Esophagus muscularis mucosa (tissue), 4 donors: ENCODE measurements at regions not wholly inside any gene's neighbourhood (a gene's known extent, or its start where the extent isn't known, plus 50 kb on each side); places are given as distances from the start of the nearest gene placed in this dataset.

ENCODE experiments used
- DNase-seq: peaks from one replicate; pipeline ENCODE4 v3.0.0-alpha.2; 2017; ENCODE audit errors: extremely low spot score
- H3K27ac ChIP-seq, 4 donors: fragments of 200-600 bp; sonication (generic); replicated peaks in 1 of 4; 1 replicate in 3 of 4; 2 replicates in 1 of 4; pipeline ENCODE4 v1.5.1; 2016 to 2019; ENCODE audit warnings: mild to moderate bottlenecking in 1 of 4
- H3K27me3 ChIP-seq, 4 donors: fragments of 200-600 bp; sonication (generic); one replicate each; pipeline versions ENCODE4 v1.5.1 to v1.6.0; 2016 to 2019
- H3K36me3 ChIP-seq, 4 donors: fragments of 200-600 bp; sonication (generic); one replicate each; pipeline ENCODE4 v1.5.1; 2016 to 2019
- H3K4me1 ChIP-seq, 4 donors: fragments of 200-600 bp; sonication (generic); one replicate each; pipeline ENCODE4 v1.5.1; 2016 to 2019
- H3K4me3 ChIP-seq, 4 donors: fragments of 200-600 bp; sonication (generic); 1 replicate in 2 of 4; 2 replicates in 2 of 4; pipeline ENCODE4 v1.5.1; 2016 to 2019; ENCODE audit warnings: mild to moderate bottlenecking in 4 of 4, moderate library complexity in 1 of 4
- H3K9me3 ChIP-seq, 4 donors: fragments of 200-600 bp; sonication (generic); 1 replicate in 3 of 4; 2 replicates in 1 of 4; pipeline ENCODE4 v1.5.1; 2016 to 2019
- EP300 ChIP-seq: sonication (generic); formaldehyde crosslinking; IDR thresholded peaks from one replicate; pipeline ENCODE4 v1.6.1; 2017; ENCODE audit warnings: antibody characterized with exemption
- POLR2A ChIP-seq: fragments of 450-650 bp; IDR thresholded peaks from one replicate; pipeline ENCODE4 v1.6.1; 2017; ENCODE audit warnings: antibody characterized with exemption, moderate library complexity, mild to moderate bottlenecking, low read depth
- POLR2AphosphoS5 ChIP-seq, 2 donors: sonication (generic); formaldehyde crosslinking; IDR thresholded peaks; one replicate each; pipeline ENCODE4 v1.6.1; 2017; ENCODE audit warnings: antibody characterized with exemption in 2 of 2
- WGBS: methylation state at CpG from one replicate; pipeline ENCODE4 v1.1.5; 2018; 5-methylcytosine and 5-hydroxymethylcytosine counted together
- intact Hi-C: fragments of 100-400 bp; cut with DNase I; formaldehyde crosslinking; loops from one replicate; pipeline ENCODE4 v1.15.1; 2023
- TF ChIP-seq, protein P1 (sequence below), 3 experiments: fragments of 200-600 bp in 2 of 3; fragments of 450-650 bp in 1 of 3; sonication (generic) in 2 of 3; IDR thresholded peaks; one replicate each; pipeline ENCODE4 v1.5.1; 2017 to 2019; ENCODE audit warnings: antibody characterized with exemption in 3 of 3, mild to moderate bottlenecking in 2 of 3, moderate library complexity in 1 of 3

DNA sequence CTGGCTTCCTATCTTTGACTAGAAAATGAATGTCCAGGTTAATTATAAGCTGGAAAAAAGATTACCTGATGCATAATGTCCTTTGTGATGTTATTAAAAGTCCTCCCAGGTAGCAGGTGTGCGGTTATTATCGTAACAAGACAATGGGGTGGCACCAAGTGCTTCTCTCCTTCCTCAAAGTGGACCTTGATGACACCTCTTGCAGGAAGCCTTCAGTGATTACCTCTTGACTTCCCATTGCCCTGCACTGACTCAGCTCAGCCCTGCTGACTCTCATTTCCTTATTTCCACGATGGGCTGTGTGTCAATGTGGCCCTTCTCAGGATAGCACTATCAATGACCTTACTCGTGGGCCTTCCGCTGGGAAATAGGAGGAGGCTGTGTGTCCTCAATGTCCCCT is 477.4 kb upstream of the CCL2 start:
- 73% methylated on average over 5 of the region's 5 CpGs for WGBS
- H3K36me3 ChIP-seq: no peaks in the 10 kb centered on the region
- no peak overlapping the region for H3K4me3 ChIP-seq
- no peaks in the 10 kb centered on the region for H3K9me3 ChIP-seq
- intact Hi-C loops: no loop called here
- TF ChIP-seq POLR2A: no peak
- TF ChIP-seq EP300: no peak
- TF ChIP-seq POLR2AphosphoS5 (IDR thresholded peaks at IDR 0.05): no peak
- TF ChIP-seq, protein P1, sequence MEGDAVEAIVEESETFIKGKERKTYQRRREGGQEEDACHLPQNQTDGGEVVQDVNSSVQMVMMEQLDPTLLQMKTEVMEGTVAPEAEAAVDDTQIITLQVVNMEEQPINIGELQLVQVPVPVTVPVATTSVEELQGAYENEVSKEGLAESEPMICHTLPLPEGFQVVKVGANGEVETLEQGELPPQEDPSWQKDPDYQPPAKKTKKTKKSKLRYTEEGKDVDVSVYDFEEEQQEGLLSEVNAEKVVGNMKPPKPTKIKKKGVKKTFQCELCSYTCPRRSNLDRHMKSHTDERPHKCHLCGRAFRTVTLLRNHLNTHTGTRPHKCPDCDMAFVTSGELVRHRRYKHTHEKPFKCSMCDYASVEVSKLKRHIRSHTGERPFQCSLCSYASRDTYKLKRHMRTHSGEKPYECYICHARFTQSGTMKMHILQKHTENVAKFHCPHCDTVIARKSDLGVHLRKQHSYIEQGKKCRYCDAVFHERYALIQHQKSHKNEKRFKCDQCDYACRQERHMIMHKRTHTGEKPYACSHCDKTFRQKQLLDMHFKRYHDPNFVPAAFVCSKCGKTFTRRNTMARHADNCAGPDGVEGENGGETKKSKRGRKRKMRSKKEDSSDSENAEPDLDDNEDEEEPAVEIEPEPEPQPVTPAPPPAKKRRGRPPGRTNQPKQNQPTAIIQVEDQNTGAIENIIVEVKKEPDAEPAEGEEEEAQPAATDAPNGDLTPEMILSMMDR (IDR thresholded peaks at IDR 0.05): no peak
- H3K27ac ChIP-seq: no peak overlapping the region
- peaks cover 0 to 23% (median 0%) of the 10 kb centered on the region in 4 donors for H3K27me3 ChIP-seq
- DNase-seq: no peak
- no peaks in the 10 kb centered on the region for H3K4me1 ChIP-seq

DNA sequence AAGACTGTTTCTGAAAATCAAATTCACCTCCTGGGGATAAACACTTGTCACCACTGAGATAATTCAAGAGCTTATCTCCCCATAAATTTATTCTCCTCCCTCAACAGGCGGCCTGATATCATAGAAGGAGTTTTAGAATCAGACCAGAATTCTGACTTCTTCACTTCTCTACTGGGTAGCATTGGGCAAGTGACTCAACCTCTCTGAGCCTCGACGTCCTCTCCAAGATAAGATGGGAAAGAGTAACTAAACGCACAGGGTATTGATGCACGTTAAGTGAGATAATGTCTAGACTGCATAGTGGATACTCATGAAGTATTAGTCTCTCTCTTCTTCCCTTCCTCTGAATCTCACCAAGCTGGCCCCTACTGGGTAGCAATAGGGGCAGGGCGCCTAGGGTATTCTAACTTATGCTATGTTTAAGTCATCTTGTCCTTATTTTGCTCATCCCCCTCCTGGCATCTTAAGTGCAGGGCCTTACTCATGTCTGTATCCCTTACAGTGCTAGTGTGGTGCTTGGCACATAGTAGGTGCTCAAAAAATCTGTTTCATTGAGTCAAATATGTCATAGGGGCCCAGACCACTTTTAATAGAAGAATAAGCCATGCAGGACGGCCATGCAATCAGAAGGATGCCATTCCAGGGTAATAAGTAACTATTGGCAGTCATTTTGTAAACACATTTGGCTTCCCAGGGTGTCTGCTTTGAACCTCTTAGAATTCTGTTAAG is 476.4 kb upstream of the CCL2 start:
- H3K36me3 ChIP-seq: no peaks in the 10 kb centered on the region
- no peak overlapping the region for H3K27ac ChIP-seq
- H3K4me3 ChIP-seq: no peak overlapping the region
- no peak for TF ChIP-seq POLR2AphosphoS5 (IDR thresholded peaks at IDR 0.05)
- TF ChIP-seq EP300: no peak
- no peak for TF ChIP-seq POLR2A
- TF ChIP-seq, protein P1 (IDR thresholded peaks at IDR 0.05): no peak
- H3K9me3 ChIP-seq: no peaks in the 10 kb centered on the region
- intact Hi-C loops: no loop called here
- no peaks in the 10 kb centered on the region for H3K4me1 ChIP-seq
- peaks cover 0 to 31% (median 0%) of the 10 kb centered on the region in 4 donors for H3K27me3 ChIP-seq
- WGBS: 64% methylated on average over 7 of the region's 7 CpGs
- no peak for DNase-seq

DNA sequence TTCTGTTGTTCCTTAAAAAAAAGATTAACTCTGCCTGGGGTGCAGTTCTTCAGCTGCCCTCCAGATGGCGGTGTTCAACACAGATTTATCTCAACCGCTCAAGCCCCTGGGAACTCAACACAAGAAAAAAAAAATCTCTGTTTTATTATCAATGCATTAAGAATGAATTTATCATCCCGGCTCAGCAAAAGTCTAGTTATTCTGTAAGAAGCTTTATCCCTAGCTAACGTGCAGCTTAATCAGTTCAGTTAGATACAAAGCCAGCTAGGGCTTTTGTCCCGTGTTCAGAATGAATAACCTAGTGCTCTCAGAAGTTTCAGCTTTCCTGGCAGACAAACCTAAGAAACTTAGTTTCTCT is 475.9 kb upstream of the CCL2 start:
- DNase-seq: no peak
- Histone ChIP-seq H3K4me1 (no peaks in the 10 kb centered on the region), H3K4me3 (no peak overlapping the region), H3K27me3 (peaks cover 0 to 37% (median 0%) of the 10 kb centered on the region in 4 donors), H3K9me3 (no peaks in the 10 kb centered on the region), H3K36me3 (no peaks in the 10 kb centered on the region), H3K27ac (no peak overlapping the region)
- WGBS: 8% methylated on average over 5 of the region's 5 CpGs
- no peak for TF ChIP-seq EP300
- no peak for TF ChIP-seq POLR2A
- TF ChIP-seq, protein P1 (IDR thresholded peaks at IDR 0.05): peak in 2 of 3 experiments; percentile 96 to 98
- no peak for TF ChIP-seq POLR2AphosphoS5 (IDR thresholded peaks at IDR 0.05)
- intact Hi-C loops: no loop called here

DNA sequence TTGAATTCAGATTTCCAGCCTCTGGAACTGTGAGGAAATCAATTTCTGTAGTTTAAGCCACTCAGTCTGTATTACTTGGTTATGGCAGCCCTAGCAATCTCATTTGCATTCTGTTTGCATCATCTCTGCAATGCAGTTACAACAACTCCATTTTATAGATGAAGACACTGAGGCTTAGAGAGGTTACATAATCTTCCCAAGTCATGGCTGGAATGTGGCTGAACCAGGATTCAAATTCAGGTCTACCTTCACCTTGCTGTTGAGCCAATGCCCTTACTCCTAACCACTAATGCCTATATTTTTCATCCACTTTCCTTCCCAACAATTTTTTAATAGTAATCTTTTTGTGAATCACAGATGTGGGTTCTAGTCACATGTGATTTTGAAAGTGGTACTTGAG is 469.8 kb upstream of the CCL2 start:
- no peak for TF ChIP-seq POLR2AphosphoS5 (IDR thresholded peaks at IDR 0.05)
- TF ChIP-seq EP300: no peak
- TF ChIP-seq POLR2A: no peak
- TF ChIP-seq, protein P1 (IDR thresholded peaks at IDR 0.05): no peak
- DNase-seq: no peak

DNA sequence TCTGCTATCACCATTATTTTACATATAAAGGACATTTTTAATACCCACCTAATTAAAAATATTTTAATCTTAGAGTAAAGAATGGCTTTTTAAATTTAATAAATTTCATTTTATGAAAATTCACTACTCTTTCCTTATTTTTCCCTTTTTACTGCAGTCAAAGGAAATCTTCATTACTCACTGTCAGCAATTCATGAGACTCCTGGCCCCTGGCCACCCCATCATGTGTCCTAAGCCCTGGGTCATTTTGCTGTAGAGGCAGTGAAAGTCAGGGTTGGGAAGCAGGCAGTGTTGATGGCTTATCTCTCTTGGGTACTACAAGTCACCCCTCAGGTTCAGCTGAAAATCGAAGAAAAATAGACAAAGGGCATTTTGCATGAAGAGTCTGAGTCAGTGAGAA is 468.6 kb upstream of the CCL2 start:
- 71% methylated on average over 1 of the region's 1 CpG for WGBS
- intact Hi-C loops: no loop called here

More for the DNA sequence above, 469.8 kb upstream of the CCL2 start:
- Histone ChIP-seq H3K4me3 (no peak overlapping the region), H3K9me3 (no peaks in the 10 kb centered on the region), H3K27ac (no peak overlapping the region), H3K36me3 (no peaks in the 10 kb centered on the region), H3K27me3 (peaks cover 0 to 44% (median 0%) of the 10 kb centered on the region in 4 donors), H3K4me1 (no peaks in the 10 kb centered on the region)
- intact Hi-C loops: no loop called here

More for the DNA sequence above, 468.6 kb upstream of the CCL2 start:
- Histone ChIP-seq H3K27me3 (peaks cover 0 to 37% (median 0%) of the 10 kb centered on the region in 4 donors), H3K27ac (no peak overlapping the region), H3K4me3 (no peak overlapping the region), H3K36me3 (no peaks in the 10 kb centered on the region), H3K4me1 (no peaks in the 10 kb centered on the region), H3K9me3 (no peaks in the 10 kb centered on the region)
- no peak for DNase-seq
- TF ChIP-seq POLR2AphosphoS5 (IDR thresholded peaks at IDR 0.05) (no peak), EP300 (no peak), POLR2A (no peak)
- TF ChIP-seq, protein P1 (IDR thresholded peaks at IDR 0.05): no peak
